ENCODE measurements at regions not wholly inside any gene's neighbourhood (a gene's known extent, or its start where the extent isn't known, plus 50 kb on each side); places are given as distances from the start of the nearest gene placed in this dataset.

GRCh38 chr18:73487966-73488365 lies 620.2 kb upstream of the NETO1 start:
- ChIA-PET POLR2A (no interaction called here), CTCF (no interaction called here)

GRCh38 chr18:73485166-73485565 lies 617.4 kb upstream of the NETO1 start:
- no peak for DNase-seq
- H3K36me3 Mint-ChIP-seq, result no peaks in the 10 kb centered on the region
- Histone ChIP-seq H3K27ac (ENCODE audit: low read depth, low read length) (no peak overlapping the region), H3K4me1 (ENCODE audit: insufficient read depth, low read length) (no peaks in the 10 kb centered on the region), H3K9me3 (ENCODE audit: low read length) (no peaks in the 10 kb centered on the region), H3K27me3 (ENCODE audit: insufficient read depth, low read length, poor library complexity, severe bottlenecking) (no peaks in the 10 kb centered on the region), H3K4me3 (ENCODE audit: low read length) (no peak overlapping the region), H3K36me3 (ENCODE audit: insufficient read depth, low read length) (no peaks in the 10 kb centered on the region)
- no peaks in the 10 kb centered on the region for H3K27me3 Mint-ChIP-seq
- no peak overlapping the region for H3K4me3 Mint-ChIP-seq
- ChIA-PET POLR2A (no interaction called here), CTCF (no interaction called here)
- H3K4me1 Mint-ChIP-seq, result no peaks in the 10 kb centered on the region
- H3K27ac Mint-ChIP-seq, result no peak overlapping the region
- H3K9me3 Mint-ChIP-seq, result peaks cover 0 to 38% (median 6%) of the 10 kb centered on the region in 5 donors

More at GRCh38 chr18:73487966-73488365, 620.2 kb upstream of the NETO1 start:
- no peaks in the 10 kb centered on the region for H3K4me1 ChIP-seq (ENCODE audit: insufficient read depth, low read length)
- Mint-ChIP-seq H3K27me3 (no peaks in the 10 kb centered on the region), H3K36me3 (no peaks in the 10 kb centered on the region), H3K4me3 (no peak overlapping the region), H3K4me1 (no peaks in the 10 kb centered on the region), H3K9me3 (peaks cover 0 to 38% (median 7%) of the 10 kb centered on the region in 5 donors), H3K27ac (no peak overlapping the region)
- H3K27me3 ChIP-seq (ENCODE audit: insufficient read depth, low read length, poor library complexity, severe bottlenecking), result no peaks in the 10 kb centered on the region
- H3K36me3 ChIP-seq (ENCODE audit: insufficient read depth, low read length), result no peaks in the 10 kb centered on the region
- H3K9me3 ChIP-seq (ENCODE audit: low read length), result no peaks in the 10 kb centered on the region
- no peak overlapping the region for H3K4me3 ChIP-seq (ENCODE audit: low read length)
- no peak overlapping the region for H3K27ac ChIP-seq (ENCODE audit: low read depth, low read length)
- DNase-seq, result no peak

- Histone ChIP-seq H3K27me3 (ENCODE audit: insufficient read depth, low read length, poor library complexity, severe bottlenecking) (no peaks in the 10 kb centered on the region), H3K9me3 (ENCODE audit: low read length) (no peaks in the 10 kb centered on the region), H3K36me3 (ENCODE audit: insufficient read depth, low read length) (no peaks in the 10 kb centered on the region), H3K4me1 (ENCODE audit: insufficient read depth, low read length) (no peaks in the 10 kb centered on the region), H3K4me3 (ENCODE audit: low read length) (no peak overlapping the region), H3K27ac (ENCODE audit: low read depth, low read length) (no peak overlapping the region)
- Mint-ChIP-seq H3K4me1 (no peaks in the 10 kb centered on the region), H3K4me3 (no peak overlapping the region), H3K27me3 (no peaks in the 10 kb centered on the region), H3K36me3 (no peaks in the 10 kb centered on the region), H3K9me3 (peaks cover 4 to 38% (median 9%) of the 10 kb centered on the region in 5 donors), H3K27ac (no peak overlapping the region)
- DNase-seq, result no peak
- POLR2A ChIA-PET, result no interaction called here
- CTCF ChIA-PET, result no interaction called here
Observed at GRCh38 chr18:73482901-73483300, 615.1 kb upstream of the NETO1 start.

- H3K9me3 ChIP-seq (ENCODE audit: low read length), result no peaks in the 10 kb centered on the region
- ChIA-PET CTCF (no interaction called here), POLR2A (no interaction called here)
- no peak overlapping the region for H3K27ac ChIP-seq (ENCODE audit: low read depth, low read length)
- Mint-ChIP-seq H3K27me3 (peaks cover 0 to 1% of the 10 kb centered on the region in 2 donors), H3K4me1 (no peaks in the 10 kb centered on the region), H3K36me3 (no peaks in the 10 kb centered on the region), H3K4me3 (no peak overlapping the region), H3K27ac (no peak overlapping the region), H3K9me3 (peaks cover 6 to 23% (median 8%) of the 10 kb centered on the region in 5 donors)
- H3K4me1 ChIP-seq (ENCODE audit: insufficient read depth, low read length), result no peaks in the 10 kb centered on the region
- no peaks in the 10 kb centered on the region for H3K27me3 ChIP-seq (ENCODE audit: insufficient read depth, low read length, poor library complexity, severe bottlenecking)
- H3K4me3 ChIP-seq (ENCODE audit: low read length), result no peak overlapping the region
- DNase-seq, result no peak
- H3K36me3 ChIP-seq (ENCODE audit: insufficient read depth, low read length), result no peaks in the 10 kb centered on the region
Observed at GRCh38 chr18:73479477-73479876, 611.7 kb upstream of the NETO1 start.

- POLR2A ChIA-PET, result no interaction called here
- H3K9me3 ChIP-seq (ENCODE audit: low read length), result no peaks in the 10 kb centered on the region
- H3K36me3 ChIP-seq (ENCODE audit: insufficient read depth, low read length), result no peaks in the 10 kb centered on the region
- Mint-ChIP-seq H3K27me3 (peaks cover 0 to 1% of the 10 kb centered on the region in 2 donors), H3K4me1 (no peaks in the 10 kb centered on the region), H3K4me3 (no peak overlapping the region), H3K27ac (no peak overlapping the region), H3K9me3 (peaks cover 6 to 20% (median 8%) of the 10 kb centered on the region in 5 donors), H3K36me3 (no peaks in the 10 kb centered on the region)
- H3K27me3 ChIP-seq (ENCODE audit: insufficient read depth, low read length, poor library complexity, severe bottlenecking), result no peaks in the 10 kb centered on the region
- H3K27ac ChIP-seq (ENCODE audit: low read depth, low read length), result no peak overlapping the region
- CTCF ChIA-PET, result no interaction called here
- no peaks in the 10 kb centered on the region for H3K4me1 ChIP-seq (ENCODE audit: insufficient read depth, low read length)
- no peak overlapping the region for H3K4me3 ChIP-seq (ENCODE audit: low read length)
- DNase-seq, result no peak
Observed at GRCh38 chr18:73478191-73478590, 610.4 kb upstream of the NETO1 start.

GRCh38 chr18:73476031-73476430 lies 608.2 kb upstream of the NETO1 start:
- Mint-ChIP-seq H3K4me1 (no peaks in the 10 kb centered on the region), H3K36me3 (no peaks in the 10 kb centered on the region), H3K9me3 (peaks cover 8 to 25% (median 10%) of the 10 kb centered on the region in 5 donors), H3K4me3 (no peak overlapping the region), H3K27ac (no peak overlapping the region), H3K27me3 (peaks cover 0 to 1% of the 10 kb centered on the region in 2 donors)
- Histone ChIP-seq H3K9me3 (ENCODE audit: low read length) (no peaks in the 10 kb centered on the region), H3K4me3 (ENCODE audit: low read length) (no peak overlapping the region), H3K4me1 (ENCODE audit: insufficient read depth, low read length) (no peaks in the 10 kb centered on the region), H3K27me3 (ENCODE audit: insufficient read depth, low read length, poor library complexity, severe bottlenecking) (no peaks in the 10 kb centered on the region), H3K27ac (ENCODE audit: low read depth, low read length) (no peak overlapping the region), H3K36me3 (ENCODE audit: insufficient read depth, low read length) (no peaks in the 10 kb centered on the region)
- ChIA-PET POLR2A (no interaction called here), CTCF (no interaction called here)
- no peak for DNase-seq

GRCh38 chr18:73462092-73462491 lies 594.3 kb upstream of the NETO1 start:
- H3K9me3 Mint-ChIP-seq, result peaks cover 3 to 17% (median 8%) of the 10 kb centered on the region in 5 donors
- no peak overlapping the region for H3K4me3 ChIP-seq (ENCODE audit: low read length)
- no peaks in the 10 kb centered on the region for H3K36me3 ChIP-seq (ENCODE audit: insufficient read depth, low read length)
- no peaks in the 10 kb centered on the region for H3K27me3 Mint-ChIP-seq
- no peaks in the 10 kb centered on the region for H3K4me1 ChIP-seq (ENCODE audit: insufficient read depth, low read length)
- H3K4me1 Mint-ChIP-seq, result no peaks in the 10 kb centered on the region
- CTCF ChIA-PET, result no interaction called here
- H3K36me3 Mint-ChIP-seq, result no peaks in the 10 kb centered on the region
- H3K9me3 ChIP-seq (ENCODE audit: low read length), result no peaks in the 10 kb centered on the region
- no peak overlapping the region for H3K4me3 Mint-ChIP-seq
- H3K27ac Mint-ChIP-seq, result no peak overlapping the region
- no peak for DNase-seq
- no peak overlapping the region for H3K27ac ChIP-seq (ENCODE audit: low read depth, low read length)
- POLR2A ChIA-PET, result no interaction called here
- H3K27me3 ChIP-seq (ENCODE audit: insufficient read depth, low read length, poor library complexity, severe bottlenecking), result no peaks in the 10 kb centered on the region

GRCh38 chr18:73461780-73462059 lies 593.9 kb upstream of the NETO1 start:
- H3K9me3 Mint-ChIP-seq, result peaks cover 3 to 19% (median 10%) of the 10 kb centered on the region in 5 donors
- no peaks in the 10 kb centered on the region for H3K4me1 Mint-ChIP-seq

More at GRCh38 chr18:73461780-73462059, 593.9 kb upstream of the NETO1 start:
- Mint-ChIP-seq H3K36me3 (no peaks in the 10 kb centered on the region), H3K4me3 (no peak overlapping the region), H3K27me3 (no peaks in the 10 kb centered on the region), H3K27ac (no peak overlapping the region)
- Histone ChIP-seq H3K27ac (ENCODE audit: low read depth, low read length) (no peak overlapping the region), H3K4me3 (ENCODE audit: low read length) (no peak overlapping the region), H3K4me1 (ENCODE audit: insufficient read depth, low read length) (no peaks in the 10 kb centered on the region), H3K9me3 (ENCODE audit: low read length) (no peaks in the 10 kb centered on the region), H3K27me3 (ENCODE audit: insufficient read depth, low read length, poor library complexity, severe bottlenecking) (no peaks in the 10 kb centered on the region), H3K36me3 (ENCODE audit: insufficient read depth, low read length) (no peaks in the 10 kb centered on the region)
- DNase-seq, result no peak
- ChIA-PET CTCF (no interaction called here), POLR2A (no interaction called here)
